Hepatocyte (in vitro differentiated cells): ENCODE measurements at regions not wholly inside any gene's neighbourhood (a gene's known extent, or its start where the extent isn't known, plus 50 kb on each side); places are given as distances from the start of the nearest gene placed in this dataset.

Source experiments
- DNase-seq: peaks from one replicate; pipeline ENCODE4 v3.0.0-alpha.2; 2016; ENCODE audit warnings: low spot score
- H2AFZ ChIP-seq: fragments of 200-600 bp; sonication (generic); 2 replicates; pipeline ENCODE4 v1.6.0; 2016; ENCODE audit warnings: antibody characterized with exemption, mild to moderate bottlenecking
- H3K27ac ChIP-seq: fragments of 200-600 bp; sonication (generic); 2 replicates; pipeline ENCODE4 v1.5.1; 2016; ENCODE audit warnings: mild to moderate bottlenecking
- H3K27me3 ChIP-seq: fragments of 200-600 bp; sonication (generic); 2 replicates; pipeline ENCODE4 v1.6.1; 2016
- H3K36me3 ChIP-seq: fragments of 200-600 bp; sonication (generic); replicated peaks from 2 replicates; pipeline ENCODE4 v1.5.1; 2016; ENCODE audit warnings: low read depth; ENCODE audit not compliant: insufficient read depth
- H3K4me1 ChIP-seq: fragments of 200-600 bp; sonication (generic); 2 replicates; pipeline ENCODE4 v1.5.1; 2016; ENCODE audit warnings: mild to moderate bottlenecking, moderate library complexity; ENCODE audit not compliant: insufficient read depth
- H3K4me2 ChIP-seq: fragments of 200-600 bp; sonication (generic); 2 replicates; pipeline ENCODE4 v1.6.0; 2016
- H3K4me3 ChIP-seq: fragments of 200-600 bp; sonication (generic); 2 replicates; pipeline ENCODE4 v1.5.1; 2016; ENCODE audit warnings: mild to moderate bottlenecking
- H3K79me2 ChIP-seq: fragments of 200-600 bp; sonication (generic); 2 replicates; pipeline ENCODE4 v1.6.0; 2017; ENCODE audit warnings: mild to moderate bottlenecking
- H3K9me2 ChIP-seq: fragments of 200-600 bp; sonication (generic); replicated peaks from 2 replicates; pipeline ENCODE4 v1.6.0; 2017; ENCODE audit warnings: mild to moderate bottlenecking; ENCODE audit not compliant: insufficient read depth
- H3K9me3 ChIP-seq: fragments of 200-600 bp; sonication (generic); 2 replicates; pipeline ENCODE4 v1.5.1; 2016; ENCODE audit warnings: low read depth, mild to moderate bottlenecking
- H4K20me1 ChIP-seq: fragments of 200-600 bp; sonication (generic); 2 replicates; pipeline ENCODE4 v1.6.0; 2016; ENCODE audit warnings: mild to moderate bottlenecking; ENCODE audit not compliant: insufficient read depth, poor library complexity, severe bottlenecking
- CTCF ChIP-seq: fragments of 200-600 bp; sonication (generic); IDR thresholded peaks from 2 replicates; pipeline ENCODE4 v1.5.1; 2016; ENCODE audit warnings: antibody characterized with exemption, mild to moderate bottlenecking; ENCODE audit not compliant: poor library complexity
- EZH2 ChIP-seq: fragments of 200-600 bp; sonication (generic); IDR thresholded peaks from 2 replicates; pipeline ENCODE4 v1.6.1; 2016; ENCODE audit warnings: antibody characterized with exemption, mild to moderate bottlenecking, borderline replicate concordance
- EZH2phosphoT487 ChIP-seq: fragments of 200-600 bp; sonication (generic); IDR thresholded peaks from one replicate; pipeline ENCODE4 v1.6.1; 2018; ENCODE audit warnings: antibody characterized with exemption, mild to moderate bottlenecking, low read depth, moderate library complexity; ENCODE audit not compliant: unreplicated experiment, severe bottlenecking
- WGBS: methylation state at CpG from one replicate; pipeline ENCODE4 v1.1.6; 2016; ENCODE audit warnings: low lambda C conversion rate; ENCODE audit errors: missing lambda C conversion rate; 5-methylcytosine and 5-hydroxymethylcytosine counted together

GRCh38 chr2:136407117-136407951 lies 289.4 kb upstream of the CXCR4 start:
- H3K27ac ChIP-seq = no peak overlapping the region
- no peak for DNase-seq
- H3K9me3 ChIP-seq = no peaks in the 10 kb centered on the region
- TF ChIP-seq EZH2phosphoT487 (no peak), EZH2 (no peak), CTCF (no peak)
- WGBS = 58% methylated on average over 8 of the region's 8 CpGs
- H2AFZ ChIP-seq = no peak overlapping the region
- H3K4me2 ChIP-seq = no peak overlapping the region
- H3K9me2 ChIP-seq = no peaks in the 10 kb centered on the region
- H3K4me3 ChIP-seq = no peak overlapping the region
- H3K79me2 ChIP-seq = no peaks in the 10 kb centered on the region
- no peaks in the 10 kb centered on the region for H4K20me1 ChIP-seq
- H3K27me3 ChIP-seq = peaks cover 26% of the 10 kb centered on the region
- no peaks in the 10 kb centered on the region for H3K4me1 ChIP-seq
- H3K36me3 ChIP-seq = no peaks in the 10 kb centered on the region

- Histone ChIP-seq H3K27me3 (peaks cover 26% of the 10 kb centered on the region), H3K36me3 (no peaks in the 10 kb centered on the region), H3K4me2 (no peak overlapping the region), H3K79me2 (no peaks in the 10 kb centered on the region), H4K20me1 (no peaks in the 10 kb centered on the region), H2AFZ (no peak overlapping the region), H3K27ac (no peak overlapping the region), H3K9me2 (no peaks in the 10 kb centered on the region), H3K9me3 (no peaks in the 10 kb centered on the region), H3K4me1 (no peaks in the 10 kb centered on the region), H3K4me3 (no peak overlapping the region)
- DNase-seq = no peak
- WGBS = 90% methylated on average over 4 of the region's 4 CpGs
- TF ChIP-seq CTCF = no peak
- TF ChIP-seq EZH2 = no peak
- TF ChIP-seq EZH2phosphoT487 = no peak
Measured at GRCh38 chr2:136404925-136405324, 287.0 kb upstream of the CXCR4 start.

GRCh38 chr2:136404176-136404575 lies 286.2 kb upstream of the CXCR4 start:
- H2AFZ ChIP-seq = no peak overlapping the region
- no peak overlapping the region for H3K4me2 ChIP-seq
- H3K27ac ChIP-seq = no peak overlapping the region
- TF ChIP-seq EZH2 (no peak), EZH2phosphoT487 (no peak), CTCF (no peak)
- H3K4me3 ChIP-seq = no peak overlapping the region
- H3K36me3 ChIP-seq = no peaks in the 10 kb centered on the region
- H3K4me1 ChIP-seq = no peaks in the 10 kb centered on the region
- no peaks in the 10 kb centered on the region for H3K9me2 ChIP-seq
- no peak for DNase-seq
- no peaks in the 10 kb centered on the region for H4K20me1 ChIP-seq
- H3K9me3 ChIP-seq = no peaks in the 10 kb centered on the region
- H3K79me2 ChIP-seq = no peaks in the 10 kb centered on the region
- peaks cover 26% of the 10 kb centered on the region for H3K27me3 ChIP-seq
